Ascending aorta (tissue), 2 donors: ENCODE measurements at regions not wholly inside any gene's neighbourhood (a gene's known extent, or its start where the extent isn't known, plus 50 kb on each side); places are given as distances from the start of the nearest gene placed in this dataset.

Source experiments
- DNase-seq, 2 donors: peaks; one replicate each; pipeline ENCODE4 v3.0.0-alpha.2; 2019; ENCODE audit warnings: low spot score in 2 of 2
- H3K27ac ChIP-seq, 2 donors: fragments of 200-600 bp; sonication (generic); one replicate each; pipeline ENCODE4 v1.5.1; 2016 to 2017; ENCODE audit warnings: mild to moderate bottlenecking in 1 of 2
- H3K27me3 ChIP-seq: fragments of 200-600 bp; sonication (generic); one replicate; pipeline ENCODE4 v1.5.1; 2017
- H3K36me3 ChIP-seq, 2 donors: fragments of 200-600 bp; sonication (generic); one replicate each; pipeline ENCODE4 v1.5.1; 2016
- H3K4me1 ChIP-seq, 2 donors: fragments of 200-600 bp; sonication (generic); one replicate each; pipeline ENCODE4 v1.5.1; 2016 to 2017; ENCODE audit warnings: mild to moderate bottlenecking in 1 of 2
- H3K4me3 ChIP-seq, 2 donors: fragments of 200-600 bp; sonication (generic); one replicate each; pipeline ENCODE4 v1.5.1; 2016 to 2017; ENCODE audit warnings: mild to moderate bottlenecking in 1 of 2
- H3K9me3 ChIP-seq, 2 donors: fragments of 200-600 bp; sonication (generic); one replicate each; pipeline ENCODE4 v1.5.1; 2016
- intact Hi-C: fragments of 100-400 bp; cut with DNase I; formaldehyde crosslinking; loops from one replicate; pipeline ENCODE4 v1.15.1; 2023
- TF ChIP-seq, protein P1 (sequence below), 3 experiments: fragments of 200-600 bp in 2 of 3; fragments of 450-650 bp in 1 of 3; sonication (generic) in 2 of 3; IDR thresholded peaks; one replicate each; pipeline ENCODE4 v1.5.1; 2016 to 2019; ENCODE audit warnings: antibody characterized with exemption in 3 of 3, mild to moderate bottlenecking in 1 of 3, moderate library complexity in 1 of 3

DNA sequence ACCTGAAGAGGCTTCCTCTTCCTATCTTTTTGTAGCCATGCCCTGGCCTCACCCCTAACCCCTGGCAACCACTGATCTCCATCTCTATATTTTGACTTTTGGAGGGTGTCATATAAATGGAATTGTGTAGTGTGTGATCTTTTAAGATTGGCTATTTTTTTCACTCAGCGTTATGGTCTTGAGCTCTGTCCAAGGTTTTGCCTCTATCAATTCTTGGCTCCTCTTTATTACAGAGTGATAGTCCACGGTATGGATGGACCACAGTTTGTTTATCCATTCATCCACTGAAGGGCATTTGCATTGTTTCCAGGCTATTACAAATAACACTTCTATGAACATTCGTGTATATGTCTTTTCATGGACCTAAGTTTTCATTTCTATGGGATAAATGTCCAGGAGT, 209.8 kb upstream of the IER5L start:
- Histone ChIP-seq H3K27me3 (no peaks in the 10 kb centered on the region), H3K36me3 (no peaks in the 10 kb centered on the region), H3K4me1 (peaks cover under 1 to 11% of the 10 kb centered on the region in 2 donors), H3K9me3 (no peaks in the 10 kb centered on the region), H3K4me3 (no peak overlapping the region), H3K27ac (no peak overlapping the region)
- TF ChIP-seq, protein P1, sequence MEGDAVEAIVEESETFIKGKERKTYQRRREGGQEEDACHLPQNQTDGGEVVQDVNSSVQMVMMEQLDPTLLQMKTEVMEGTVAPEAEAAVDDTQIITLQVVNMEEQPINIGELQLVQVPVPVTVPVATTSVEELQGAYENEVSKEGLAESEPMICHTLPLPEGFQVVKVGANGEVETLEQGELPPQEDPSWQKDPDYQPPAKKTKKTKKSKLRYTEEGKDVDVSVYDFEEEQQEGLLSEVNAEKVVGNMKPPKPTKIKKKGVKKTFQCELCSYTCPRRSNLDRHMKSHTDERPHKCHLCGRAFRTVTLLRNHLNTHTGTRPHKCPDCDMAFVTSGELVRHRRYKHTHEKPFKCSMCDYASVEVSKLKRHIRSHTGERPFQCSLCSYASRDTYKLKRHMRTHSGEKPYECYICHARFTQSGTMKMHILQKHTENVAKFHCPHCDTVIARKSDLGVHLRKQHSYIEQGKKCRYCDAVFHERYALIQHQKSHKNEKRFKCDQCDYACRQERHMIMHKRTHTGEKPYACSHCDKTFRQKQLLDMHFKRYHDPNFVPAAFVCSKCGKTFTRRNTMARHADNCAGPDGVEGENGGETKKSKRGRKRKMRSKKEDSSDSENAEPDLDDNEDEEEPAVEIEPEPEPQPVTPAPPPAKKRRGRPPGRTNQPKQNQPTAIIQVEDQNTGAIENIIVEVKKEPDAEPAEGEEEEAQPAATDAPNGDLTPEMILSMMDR (IDR thresholded peaks at IDR 0.05) = no peak
- DNase-seq = no peak
- intact Hi-C loops = no loop called here

DNA sequence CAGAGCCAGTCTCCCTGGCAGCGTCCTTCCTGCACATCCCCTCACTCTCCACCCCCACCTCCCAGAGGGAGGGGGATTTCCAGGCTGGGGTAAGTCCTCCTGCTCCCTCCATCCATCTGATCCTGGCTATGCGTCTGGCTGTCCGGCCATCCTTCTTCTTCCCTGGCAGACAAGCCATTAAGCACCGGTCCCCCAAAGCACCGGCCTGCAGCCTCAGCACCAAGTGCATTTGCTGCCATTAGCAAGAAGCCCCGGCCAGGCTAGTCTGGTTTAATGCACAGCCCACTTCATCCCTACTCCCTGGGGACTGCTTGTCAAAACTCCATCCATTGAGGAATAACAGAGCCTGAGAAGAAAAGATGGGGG, 208.7 kb upstream of the IER5L start:
- TF ChIP-seq, protein P1 (IDR thresholded peaks at IDR 0.05) = no peak
- H3K27ac ChIP-seq = no peak overlapping the region
- peaks cover 4 to 17% of the 10 kb centered on the region in 2 donors for H3K4me1 ChIP-seq
- intact Hi-C loops = no loop called here
- no peaks in the 10 kb centered on the region for H3K27me3 ChIP-seq
- DNase-seq = no peak
- H3K9me3 ChIP-seq = no peaks in the 10 kb centered on the region
- no peaks in the 10 kb centered on the region for H3K36me3 ChIP-seq
- no peak overlapping the region for H3K4me3 ChIP-seq

DNA sequence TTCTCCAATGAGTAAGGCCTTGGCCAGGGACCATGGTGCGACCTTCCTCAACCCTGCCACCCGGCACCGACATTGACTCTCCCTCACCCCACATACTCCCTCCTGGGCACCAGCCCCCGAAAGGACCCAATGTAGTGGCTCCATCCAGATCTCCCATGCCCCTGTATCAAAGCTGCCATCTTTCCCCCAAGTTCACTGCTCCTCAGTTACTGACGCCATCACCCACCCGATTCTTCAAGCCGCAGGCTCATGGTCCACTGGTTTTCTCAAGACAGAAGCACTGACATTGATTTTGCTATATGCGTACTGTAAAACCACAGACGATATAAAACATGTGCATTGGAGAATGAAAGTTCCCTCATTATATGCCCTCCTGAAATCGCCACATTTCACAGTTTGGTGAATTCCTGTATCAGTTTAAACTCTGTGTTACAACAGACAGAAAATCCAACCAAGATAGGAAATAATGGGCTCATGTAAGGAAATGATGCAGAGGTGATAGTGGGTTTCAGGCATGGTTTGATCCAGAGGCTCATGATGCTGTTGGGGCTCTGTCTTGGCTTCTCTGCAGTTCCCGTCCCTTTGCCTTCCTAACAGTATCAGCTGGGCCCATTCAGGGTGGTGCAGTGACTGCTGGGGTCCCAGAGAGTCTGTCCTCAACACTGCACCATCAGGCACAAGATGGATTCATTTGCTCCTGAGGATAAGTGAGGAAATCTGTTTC, 207.3 kb upstream of the IER5L start:
- Histone ChIP-seq H3K36me3 (no peaks in the 10 kb centered on the region), H3K9me3 (no peaks in the 10 kb centered on the region), H3K27me3 (no peaks in the 10 kb centered on the region), H3K4me1 (peaks cover 4 to 17% of the 10 kb centered on the region in 2 donors), H3K4me3 (no peak overlapping the region), H3K27ac (peak overlapping the region; percentile 93 to 95)
- TF ChIP-seq, protein P1 (IDR thresholded peaks at IDR 0.05) = no peak
- DNase-seq = no peak
- intact Hi-C loops = loop anchor here (2.0 kb wide), 2 partner anchors 27 to 223 kb away; no protein-coding TSS in a partner anchor

DNA sequence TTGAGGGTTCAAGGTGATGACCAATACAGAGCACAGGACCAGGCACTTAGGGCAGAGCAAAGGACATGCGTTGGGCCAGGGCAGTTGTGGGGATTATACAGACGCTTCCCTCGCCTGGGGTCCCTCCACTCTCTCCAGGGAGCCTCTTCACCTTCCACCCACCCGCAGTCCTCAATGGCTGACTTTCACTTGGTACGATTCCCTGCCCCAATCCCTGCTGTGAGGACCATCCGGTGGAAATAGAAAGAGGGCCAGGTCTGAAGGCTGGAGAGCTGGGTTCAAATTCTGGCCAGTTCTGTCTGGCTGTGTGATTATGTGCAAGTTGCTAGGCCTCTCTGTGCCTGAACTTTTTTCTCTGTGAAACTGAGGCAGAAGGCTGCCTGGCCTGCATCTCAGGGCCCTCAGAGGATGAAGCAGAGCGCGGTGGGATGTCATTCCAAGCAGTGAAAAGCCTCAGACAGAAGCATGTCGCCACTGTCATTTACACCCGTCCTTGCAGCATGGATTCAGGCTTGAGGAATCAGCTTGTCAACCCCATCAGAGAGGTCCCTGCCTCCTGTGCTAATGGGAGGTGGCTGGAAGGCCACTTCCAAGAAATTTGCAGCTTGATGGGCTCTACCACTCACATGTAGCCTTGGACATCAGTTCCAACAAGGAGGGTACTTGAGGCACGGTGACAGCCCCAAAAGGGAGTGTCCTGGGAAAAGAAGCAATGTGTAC, 206.6 kb upstream of the IER5L start:
- TF ChIP-seq, protein P1 (IDR thresholded peaks at IDR 0.05) = no peak
- Histone ChIP-seq H3K27ac (peak overlapping the region; percentile 93 to 95), H3K4me1 (peaks cover 4 to 17% of the 10 kb centered on the region in 2 donors), H3K36me3 (no peaks in the 10 kb centered on the region), H3K9me3 (no peaks in the 10 kb centered on the region), H3K27me3 (no peaks in the 10 kb centered on the region), H3K4me3 (no peak overlapping the region)
- intact Hi-C loops = loop anchor here (2.0 kb wide), 2 partner anchors 28 to 224 kb away; no protein-coding TSS in a partner anchor
- peak in 1 of 2 donors; percentile 5 for DNase-seq

DNA sequence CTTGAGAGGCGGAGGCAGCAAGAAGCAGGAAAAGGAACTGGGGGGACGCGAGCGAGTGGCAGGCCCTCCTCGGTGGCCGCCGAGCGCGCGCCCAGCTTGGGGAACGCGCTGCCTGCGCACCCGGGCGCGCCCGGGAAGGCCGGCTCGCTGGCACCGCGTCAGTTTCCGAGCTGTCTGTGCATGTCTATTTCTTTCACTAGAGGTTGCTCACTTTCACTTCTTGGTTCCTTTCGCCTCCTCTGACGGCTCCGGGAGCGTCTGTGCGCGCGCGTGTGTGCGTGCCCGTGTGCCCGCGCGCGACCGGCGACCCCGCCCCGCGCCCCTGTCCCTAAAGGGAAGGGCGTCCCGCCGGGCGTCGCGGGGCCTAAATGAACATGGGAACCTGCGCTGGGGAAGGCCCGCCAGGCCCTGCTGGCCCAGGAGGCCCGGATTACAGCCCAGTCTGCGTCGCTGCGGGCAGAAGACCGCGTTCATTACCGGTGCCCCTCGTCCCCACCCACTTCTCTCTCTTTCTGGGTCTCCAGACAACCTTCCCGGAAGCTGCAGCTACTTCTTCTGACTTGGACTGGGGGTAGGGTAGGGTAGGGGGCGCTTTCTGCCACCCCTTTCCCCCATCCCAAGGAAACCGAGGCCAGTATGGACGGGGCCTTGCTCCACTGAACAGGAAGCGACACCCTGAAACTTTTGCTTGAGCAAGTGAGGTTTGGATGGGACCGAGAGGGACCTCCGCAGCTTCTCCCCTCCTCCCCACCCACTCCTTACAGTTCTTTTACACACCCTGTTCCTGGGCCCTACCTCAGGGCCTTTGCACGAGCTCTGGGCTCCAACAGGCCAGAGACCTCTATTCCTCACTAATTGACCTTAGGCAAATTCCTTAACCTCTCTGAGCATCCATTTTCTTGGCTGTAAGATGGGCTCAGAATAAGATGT, 205.8 kb upstream of the IER5L start:
- peak; percentile 41 to 86 for DNase-seq

More for the DNA sequence above, 205.8 kb upstream of the IER5L start:
- TF ChIP-seq, protein P1 (IDR thresholded peaks at IDR 0.05) = peak in 2 of 3 experiments; percentile 16 to 33
- Histone ChIP-seq H3K36me3 (no peaks in the 10 kb centered on the region), H3K9me3 (no peaks in the 10 kb centered on the region), H3K27me3 (no peaks in the 10 kb centered on the region), H3K27ac (peak overlapping the region; percentile 93 to 95), H3K4me3 (peak overlapping the region; percentile 70 to 76), H3K4me1 (peaks cover 4 to 17% of the 10 kb centered on the region in 2 donors)
- intact Hi-C loops = loop anchor here (1.0 to 2.0 kb wide), 3 partner anchors 29 to 225 kb away; no protein-coding TSS in a partner anchor
